Lower leg skin (tissue), 4 donors: ENCODE measurements at regions not wholly inside any gene's neighbourhood (a gene's known extent, or its start where the extent isn't known, plus 50 kb on each side); places are given as distances from the start of the nearest gene placed in this dataset.

Experiments used
- DNase-seq, 2 donors: peaks; one replicate each; pipeline ENCODE4 v3.0.0-alpha.2; 2019; ENCODE audit warnings: low spot score in 2 of 2
- H3K4me3 ChIP-seq: fragments of 200-600 bp; sonication (generic); 2 replicates; pipeline ENCODE4 v1.5.1; 2017; ENCODE audit warnings: mild to moderate bottlenecking, low read depth; ENCODE audit not compliant: poor library complexity, severe bottlenecking
- CTCF ChIP-seq, 3 donors: fragments of 450-650 bp; IDR thresholded peaks; one replicate each; pipeline ENCODE4 v1.5.1; 2016; ENCODE audit warnings: antibody characterized with exemption in 3 of 3, mild to moderate bottlenecking in 3 of 3, moderate library complexity in 2 of 3
- POLR2A ChIP-seq, 2 donors: fragments of 450-650 bp; IDR thresholded peaks; one replicate each; pipeline ENCODE4 v1.6.1; 2016 to 2017; ENCODE audit warnings: antibody characterized with exemption in 2 of 2, mild to moderate bottlenecking in 1 of 2, moderate library complexity in 1 of 2
- WGBS, 2 donors: methylation state at CpG; one replicate each; pipeline ENCODE4 v1.1.5; 2018; 5-methylcytosine and 5-hydroxymethylcytosine counted together
- intact Hi-C: fragments of 100-400 bp; cut with DNase I; formaldehyde crosslinking; loops from one replicate; pipeline ENCODE4 v1.15.0; 2023; ENCODE audit warnings: low total_unique reads

- intact Hi-C loops = no loop called here
- 59 to 70% methylated on average over 3 of the region's 3 CpGs for WGBS, 2 donors
- no peak for DNase-seq
- TF ChIP-seq POLR2A (IDR thresholded peaks at IDR 0.05) = no peak
- TF ChIP-seq CTCF (IDR thresholded peaks at IDR 0.05) = no peak
- no peak overlapping the region for H3K4me3 ChIP-seq
These were observed 432.1 kb downstream of the CCDC91 start for GRCh38 chr12:28622406-28622805.

GRCh38 chr12:28626504-28626903, 436.2 kb downstream of the CCDC91 start:
- no peak for TF ChIP-seq CTCF (IDR thresholded peaks at IDR 0.05)
- no peak for TF ChIP-seq POLR2A (IDR thresholded peaks at IDR 0.05)
- 88 to 89% methylated on average over 3 of the region's 3 CpGs for WGBS, 2 donors
- no peak overlapping the region for H3K4me3 ChIP-seq
- intact Hi-C loops = no loop called here
- DNase-seq = no peak

GRCh38 chr12:28629691-28630090, 439.4 kb downstream of the CCDC91 start:
- no peak for DNase-seq
- no peak overlapping the region for H3K4me3 ChIP-seq
- intact Hi-C loops = no loop called here
- TF ChIP-seq POLR2A (IDR thresholded peaks at IDR 0.05) = no peak
- no peak for TF ChIP-seq CTCF (IDR thresholded peaks at IDR 0.05)
- 89 to 94% methylated on average over 7 of the region's 7 CpGs for WGBS, 2 donors

- no peak for DNase-seq
- 71 to 76% methylated on average over 7 of the region's 7 CpGs for WGBS, 2 donors
- H3K4me3 ChIP-seq = no peak overlapping the region
- TF ChIP-seq POLR2A (IDR thresholded peaks at IDR 0.05) (no peak), CTCF (IDR thresholded peaks at IDR 0.05) (no peak)
- intact Hi-C loops = no loop called here
These were observed 441.6 kb downstream of the CCDC91 start for GRCh38 chr12:28631831-28632230.

- WGBS, 2 donors = 64 to 69% methylated on average over 1 of the region's 1 CpG
These were observed 450.3 kb downstream of the CCDC91 start for GRCh38 chr12:28640519-28640918.

More at GRCh38 chr12:28640519-28640918, 450.3 kb downstream of the CCDC91 start:
- no peak for DNase-seq
- no peak overlapping the region for H3K4me3 ChIP-seq
- intact Hi-C loops = no loop called here
- TF ChIP-seq CTCF (IDR thresholded peaks at IDR 0.05) (no peak), POLR2A (IDR thresholded peaks at IDR 0.05) (no peak)
